Caco-2 (cell line): ENCODE measurements at regions not wholly inside any gene's neighbourhood (a gene's known extent, or its start where the extent isn't known, plus 50 kb on each side); places are given as distances from the start of the nearest gene placed in this dataset.

Experiments
- BruUV-seq: library from RNA; stranded (reverse); fragments of 400-500 nt; replicated peaks from 2 replicates; lab custom pipeline; 2021; lab: Mats Ljungman, UMichigan
- CTCF ChIA-PET: fragments of 300-600 bp; sonication (Branson Sonifier 250); formaldehyde crosslinking; loops from one replicate; lab custom pipeline; 2022; ENCODE audit warnings: antibody characterized with exemption; lab: Charles Lee
- POLR2A ChIA-PET: fragments of 300-600 bp; sonication (Branson Sonifier 250); formaldehyde crosslinking; loops from one replicate; lab custom pipeline; 2022; ENCODE audit warnings: antibody characterized with exemption; lab: Charles Lee
- DNase-seq, 2 experiments: peaks; one replicate each; pipeline versions ENCODE4 v3.0.0 to v3.0.0-alpha.2; 2020 to 2022
- H3K27me3 ChIP-seq: replicated peaks from 2 replicates; pipeline ENCODE4 v1.6.0; 2011; ENCODE audit warnings: low read length; ENCODE audit not compliant: control insufficient read depth, insufficient read depth
- H3K36me3 ChIP-seq: 2 replicates; pipeline ENCODE4 v1.5.1; 2011; ENCODE audit warnings: low read length; ENCODE audit not compliant: control insufficient read depth, insufficient read depth
- H3K4me1 ChIP-seq: fragments of 250-450 bp; sonication (Bioruptor Pico); 2 replicates; pipeline ENCODE4 v1.5.1; 2020; ENCODE audit warnings: mild to moderate bottlenecking
- H3K4me3 ChIP-seq: 2 replicates; pipeline ENCODE4 v1.5.1; 2011; ENCODE audit warnings: low read depth, mild to moderate bottlenecking, control low read depth, low read length
- H3K9me3 ChIP-seq: fragments of 250-450 bp; sonication (Bioruptor Pico); 2 replicates; pipeline ENCODE4 v1.5.1; 2020; ENCODE audit warnings: mild to moderate bottlenecking, moderate library complexity
- H3K27ac Mint-ChIP-seq: one replicate; pipeline ENCODE4 v1.8.0; 2022; ENCODE audit warnings: mixed read lengths; ENCODE audit not compliant: unreplicated experiment
- H3K27me3 Mint-ChIP-seq: one replicate; pipeline ENCODE4 v1.8.0; 2022; ENCODE audit warnings: mixed read lengths; ENCODE audit not compliant: insufficient read depth, unreplicated experiment
- H3K36me3 Mint-ChIP-seq: one replicate; pipeline ENCODE4 v1.8.0; 2022; ENCODE audit warnings: mild to moderate bottlenecking, mixed read lengths; ENCODE audit not compliant: insufficient read depth, unreplicated experiment
- H3K4me1 Mint-ChIP-seq: one replicate; pipeline ENCODE4 v1.8.0; 2022; ENCODE audit warnings: low read depth, mixed read lengths; ENCODE audit not compliant: unreplicated experiment
- H3K4me3 Mint-ChIP-seq: one replicate; pipeline ENCODE4 v1.8.0; 2022; ENCODE audit warnings: mild to moderate bottlenecking, moderate library complexity, mixed read lengths; ENCODE audit not compliant: unreplicated experiment
- H3K9me3 Mint-ChIP-seq: one replicate; pipeline ENCODE4 v1.8.0; 2022; ENCODE audit warnings: mixed read lengths; ENCODE audit not compliant: unreplicated experiment
- intact Hi-C: fragments of 100-400 bp; cut with micrococcal nuclease; formaldehyde crosslinking; loops from one replicate; pipeline ENCODE4 v1.10.0; 2022; ENCODE audit not compliant: unreplicated experiment
- TF ChIP-seq, protein P1 (sequence below), 2 experiments: fragments of 200-600 bp in 1 of 2; IDR thresholded peaks; 1 replicate in 1 of 2; 2 replicates in 1 of 2; pipeline versions ENCODE4 v1.5.1 to v1.8.0; 2011 to 2022; ENCODE audit warnings: antibody characterized with exemption in 1 of 2, control low read depth in 1 of 2, inconsistent platforms in 1 of 2, low read depth in 1 of 2, low read length in 1 of 2, mild to moderate bottlenecking in 1 of 2, moderate library complexity in 1 of 2; ENCODE audit not compliant: insufficient read depth in 1 of 2, severe bottlenecking in 1 of 2, unreplicated experiment in 1 of 2

DNA sequence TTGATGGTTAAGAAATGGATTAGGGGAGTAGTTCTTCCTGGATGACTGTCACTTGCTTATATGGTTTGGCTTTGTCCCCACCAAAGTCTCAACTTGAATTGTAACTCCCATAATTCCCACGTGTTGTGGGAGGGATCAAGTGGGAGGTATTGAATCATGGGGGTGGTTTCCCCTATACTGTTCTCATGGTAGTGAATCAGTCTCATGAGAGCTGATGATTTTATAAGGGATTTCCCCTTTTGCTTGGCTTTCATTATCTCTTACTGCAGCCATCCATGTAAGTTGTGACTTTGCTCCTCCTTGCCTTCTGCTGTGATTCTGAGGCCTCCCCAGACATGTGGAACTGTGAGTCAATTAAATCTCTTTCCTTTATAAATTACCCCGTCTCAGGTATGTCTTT is 1621.1 kb downstream of the MRPL39 start:
- Mint-ChIP-seq H3K4me3 (no peak overlapping the region), H3K27ac (no peak overlapping the region), H3K4me1 (no peaks in the 10 kb centered on the region), H3K9me3 (peaks cover 9% of the 10 kb centered on the region), H3K27me3 (no peaks in the 10 kb centered on the region), H3K36me3 (no peaks in the 10 kb centered on the region)
- DNase-seq: no peak
- Histone ChIP-seq H3K27me3 (no peaks in the 10 kb centered on the region), H3K4me1 (no peaks in the 10 kb centered on the region), H3K4me3 (no peak overlapping the region), H3K9me3 (no peaks in the 10 kb centered on the region), H3K36me3 (no peaks in the 10 kb centered on the region)
- CTCF ChIA-PET: no interaction called here
- BruUV-seq: no TSS peak
- intact Hi-C loops: no loop called here
- POLR2A ChIA-PET: no interaction called here
- TF ChIP-seq, protein P1, sequence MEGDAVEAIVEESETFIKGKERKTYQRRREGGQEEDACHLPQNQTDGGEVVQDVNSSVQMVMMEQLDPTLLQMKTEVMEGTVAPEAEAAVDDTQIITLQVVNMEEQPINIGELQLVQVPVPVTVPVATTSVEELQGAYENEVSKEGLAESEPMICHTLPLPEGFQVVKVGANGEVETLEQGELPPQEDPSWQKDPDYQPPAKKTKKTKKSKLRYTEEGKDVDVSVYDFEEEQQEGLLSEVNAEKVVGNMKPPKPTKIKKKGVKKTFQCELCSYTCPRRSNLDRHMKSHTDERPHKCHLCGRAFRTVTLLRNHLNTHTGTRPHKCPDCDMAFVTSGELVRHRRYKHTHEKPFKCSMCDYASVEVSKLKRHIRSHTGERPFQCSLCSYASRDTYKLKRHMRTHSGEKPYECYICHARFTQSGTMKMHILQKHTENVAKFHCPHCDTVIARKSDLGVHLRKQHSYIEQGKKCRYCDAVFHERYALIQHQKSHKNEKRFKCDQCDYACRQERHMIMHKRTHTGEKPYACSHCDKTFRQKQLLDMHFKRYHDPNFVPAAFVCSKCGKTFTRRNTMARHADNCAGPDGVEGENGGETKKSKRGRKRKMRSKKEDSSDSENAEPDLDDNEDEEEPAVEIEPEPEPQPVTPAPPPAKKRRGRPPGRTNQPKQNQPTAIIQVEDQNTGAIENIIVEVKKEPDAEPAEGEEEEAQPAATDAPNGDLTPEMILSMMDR (IDR thresholded peaks at IDR 0.05; ENCODE audit: insufficient read depth in 1 of 2, low read depth in 1 of 2, low read length in 1 of 2, severe bottlenecking in 1 of 2, unreplicated experiment in 1 of 2): no peak

DNA sequence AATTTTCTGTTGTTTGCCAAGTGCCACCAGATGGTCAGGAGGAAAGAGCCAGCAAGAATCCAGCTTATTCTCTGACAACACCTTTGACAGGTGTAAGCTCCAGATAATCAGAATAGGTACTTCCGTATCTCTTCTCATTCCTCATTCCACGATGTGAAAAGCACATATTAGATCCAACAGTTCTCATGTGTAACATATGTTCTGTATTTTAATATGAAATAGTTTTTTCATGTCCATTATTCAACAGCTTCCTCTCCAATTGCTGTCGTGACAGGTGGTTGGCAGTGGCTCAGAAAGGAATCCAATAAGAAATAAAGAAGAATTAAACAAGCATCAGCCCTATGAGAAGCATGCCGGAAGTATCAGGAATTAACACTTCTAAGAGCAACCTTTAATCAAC is 1624.7 kb downstream of the MRPL39 start:
- H3K4me3 ChIP-seq: no peak overlapping the region
- H3K36me3 Mint-ChIP-seq: no peaks in the 10 kb centered on the region
- no peaks in the 10 kb centered on the region for H3K4me1 ChIP-seq
- CTCF ChIA-PET: no interaction called here
- intact Hi-C loops: no loop called here
- H3K27ac Mint-ChIP-seq: no peak overlapping the region
- no peaks in the 10 kb centered on the region for H3K4me1 Mint-ChIP-seq
- H3K9me3 Mint-ChIP-seq: peaks cover 9% of the 10 kb centered on the region
- no TSS peak for BruUV-seq
- TF ChIP-seq, protein P1 (IDR thresholded peaks at IDR 0.05; ENCODE audit: insufficient read depth in 1 of 2, low read depth in 1 of 2, low read length in 1 of 2, severe bottlenecking in 1 of 2, unreplicated experiment in 1 of 2): no peak
- DNase-seq: no peak
- H3K27me3 ChIP-seq: no peaks in the 10 kb centered on the region
- H3K36me3 ChIP-seq: no peaks in the 10 kb centered on the region
- no peak overlapping the region for H3K4me3 Mint-ChIP-seq
- POLR2A ChIA-PET: no interaction called here
- no peaks in the 10 kb centered on the region for H3K27me3 Mint-ChIP-seq
- H3K9me3 ChIP-seq: no peaks in the 10 kb centered on the region

GRCh38 chr21:23977971-23978370 is 1629.3 kb downstream of the MRPL39 start:
- TF ChIP-seq, protein P1 (IDR thresholded peaks at IDR 0.05; ENCODE audit: insufficient read depth in 1 of 2, low read depth in 1 of 2, low read length in 1 of 2, severe bottlenecking in 1 of 2, unreplicated experiment in 1 of 2): no peak
- no peaks in the 10 kb centered on the region for H3K36me3 ChIP-seq
- Mint-ChIP-seq H3K27me3 (no peaks in the 10 kb centered on the region), H3K36me3 (no peaks in the 10 kb centered on the region), H3K9me3 (no peaks in the 10 kb centered on the region), H3K27ac (no peak overlapping the region), H3K4me1 (no peaks in the 10 kb centered on the region), H3K4me3 (no peak overlapping the region)
- no TSS peak for BruUV-seq
- no peaks in the 10 kb centered on the region for H3K4me1 ChIP-seq
- ChIA-PET CTCF (no interaction called here), POLR2A (no interaction called here)
- no peak overlapping the region for H3K4me3 ChIP-seq
- no peaks in the 10 kb centered on the region for H3K9me3 ChIP-seq
- H3K27me3 ChIP-seq: no peaks in the 10 kb centered on the region
- intact Hi-C loops: no loop called here
- DNase-seq: no peak
